ENCODE measurements at regions not wholly inside any gene's neighbourhood (a gene's known extent, or its start where the extent isn't known, plus 50 kb on each side); places are given as distances from the start of the nearest gene placed in this dataset.

DNA sequence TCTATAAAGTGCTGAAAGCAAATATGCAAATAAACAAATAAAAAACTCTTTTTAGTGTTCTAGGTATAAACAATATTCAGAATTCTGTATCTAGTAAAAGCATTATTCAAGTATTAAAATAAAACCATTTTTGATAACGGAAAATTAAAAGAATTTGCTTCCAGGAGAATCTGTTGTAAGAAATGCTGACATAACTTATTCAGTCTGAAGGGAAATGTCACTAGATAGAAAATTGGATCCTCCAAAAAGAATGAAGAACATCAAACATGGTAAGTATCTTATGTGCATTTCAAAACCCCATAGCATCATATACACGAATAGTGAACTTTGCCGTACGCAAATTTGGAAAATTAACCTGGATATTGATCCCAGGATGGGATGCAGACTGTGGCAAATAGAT lies 506.7 kb downstream of the GLRX3 start:
- no peak overlapping the region for H3K4me3 ChIP-seq (replicated peaks in 1 of 2; ENCODE audit: low read depth in 2 of 2, low read length in 2 of 2)
- DNase-seq (ENCODE audit: low read depth in 2 of 2) = no peak
- TF ChIP-seq, protein P1, sequence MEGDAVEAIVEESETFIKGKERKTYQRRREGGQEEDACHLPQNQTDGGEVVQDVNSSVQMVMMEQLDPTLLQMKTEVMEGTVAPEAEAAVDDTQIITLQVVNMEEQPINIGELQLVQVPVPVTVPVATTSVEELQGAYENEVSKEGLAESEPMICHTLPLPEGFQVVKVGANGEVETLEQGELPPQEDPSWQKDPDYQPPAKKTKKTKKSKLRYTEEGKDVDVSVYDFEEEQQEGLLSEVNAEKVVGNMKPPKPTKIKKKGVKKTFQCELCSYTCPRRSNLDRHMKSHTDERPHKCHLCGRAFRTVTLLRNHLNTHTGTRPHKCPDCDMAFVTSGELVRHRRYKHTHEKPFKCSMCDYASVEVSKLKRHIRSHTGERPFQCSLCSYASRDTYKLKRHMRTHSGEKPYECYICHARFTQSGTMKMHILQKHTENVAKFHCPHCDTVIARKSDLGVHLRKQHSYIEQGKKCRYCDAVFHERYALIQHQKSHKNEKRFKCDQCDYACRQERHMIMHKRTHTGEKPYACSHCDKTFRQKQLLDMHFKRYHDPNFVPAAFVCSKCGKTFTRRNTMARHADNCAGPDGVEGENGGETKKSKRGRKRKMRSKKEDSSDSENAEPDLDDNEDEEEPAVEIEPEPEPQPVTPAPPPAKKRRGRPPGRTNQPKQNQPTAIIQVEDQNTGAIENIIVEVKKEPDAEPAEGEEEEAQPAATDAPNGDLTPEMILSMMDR (IDR thresholded peaks at IDR 0.05; ENCODE audit: low read depth, low read length) = no peak

DNA sequence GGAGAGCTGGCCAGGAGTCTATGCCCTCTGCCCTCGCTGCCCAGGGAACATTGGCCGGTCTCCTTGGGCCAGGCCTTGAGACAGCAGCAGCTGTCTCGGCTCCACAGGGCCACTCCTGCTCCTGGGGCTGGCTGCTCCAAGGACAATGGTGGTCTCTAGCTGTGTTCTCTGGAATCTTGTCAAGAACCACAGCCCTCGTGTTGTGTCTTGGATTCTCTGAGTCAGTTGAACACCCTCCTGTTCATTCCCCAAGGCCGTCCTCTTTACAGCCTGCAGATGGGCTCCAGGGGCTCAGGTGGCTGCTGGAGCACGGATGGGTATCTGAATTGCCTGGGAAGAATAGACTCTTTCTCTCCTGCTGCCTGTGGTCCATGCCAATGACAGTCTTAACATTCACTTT lies 511.1 kb downstream of the GLRX3 start:
- H3K4me3 ChIP-seq (replicated peaks in 1 of 2; ENCODE audit: low read depth in 2 of 2, low read length in 2 of 2) = no peak overlapping the region
- DNase-seq (ENCODE audit: low read depth in 2 of 2) = no peak
- TF ChIP-seq, protein P1 (IDR thresholded peaks at IDR 0.05; ENCODE audit: low read depth, low read length) = no peak

DNA sequence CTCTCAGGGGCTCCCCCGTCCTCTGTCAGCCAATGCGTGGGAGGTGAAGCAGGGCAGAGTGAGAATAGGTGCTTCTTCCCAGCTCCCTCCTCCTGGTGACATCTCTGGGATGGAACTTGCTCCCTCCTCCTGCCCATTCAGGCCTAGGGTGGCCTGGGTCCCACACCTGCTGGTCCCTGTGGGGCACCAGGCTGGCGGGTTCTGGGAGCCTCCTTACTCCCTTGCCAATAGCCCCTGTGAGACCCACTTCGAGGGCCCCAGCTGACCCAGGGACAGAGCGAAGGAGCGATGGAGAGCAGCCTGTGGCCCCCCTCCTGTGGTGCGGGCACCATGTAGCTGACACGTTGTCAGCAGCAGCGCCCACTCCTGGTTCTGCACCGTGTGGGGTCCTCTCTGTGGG lies 512.6 kb downstream of the GLRX3 start:
- no peak for DNase-seq (ENCODE audit: low read depth in 2 of 2)
- TF ChIP-seq, protein P1 (IDR thresholded peaks at IDR 0.05; ENCODE audit: low read depth, low read length) = no peak
- H3K4me3 ChIP-seq (replicated peaks in 1 of 2; ENCODE audit: low read depth in 2 of 2, low read length in 2 of 2) = no peak overlapping the region

DNA sequence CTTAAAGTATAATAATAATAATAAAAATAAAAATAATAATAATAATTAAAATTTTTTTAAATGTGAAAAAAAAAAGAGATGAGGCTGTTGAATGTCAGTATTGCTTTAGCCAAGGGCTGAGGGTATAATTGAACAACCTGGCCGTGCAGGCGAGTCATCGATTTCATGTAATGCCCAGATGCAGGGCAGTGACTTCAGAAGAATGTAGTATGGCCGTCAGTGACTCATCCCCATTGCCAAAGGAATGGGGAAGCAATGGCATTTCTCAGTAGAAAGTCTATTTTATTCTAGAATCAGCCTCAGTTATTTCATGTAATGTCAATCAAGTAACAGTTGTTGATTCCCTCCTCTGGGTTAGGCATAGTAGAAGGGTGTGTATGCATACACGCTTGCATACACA lies 516.4 kb downstream of the GLRX3 start:
- TF ChIP-seq, protein P1 (IDR thresholded peaks at IDR 0.05; ENCODE audit: low read depth, low read length) = no peak
- H3K4me3 ChIP-seq (replicated peaks in 1 of 2; ENCODE audit: low read depth in 2 of 2, low read length in 2 of 2) = no peak overlapping the region
- DNase-seq (ENCODE audit: low read depth in 2 of 2) = no peak

DNA sequence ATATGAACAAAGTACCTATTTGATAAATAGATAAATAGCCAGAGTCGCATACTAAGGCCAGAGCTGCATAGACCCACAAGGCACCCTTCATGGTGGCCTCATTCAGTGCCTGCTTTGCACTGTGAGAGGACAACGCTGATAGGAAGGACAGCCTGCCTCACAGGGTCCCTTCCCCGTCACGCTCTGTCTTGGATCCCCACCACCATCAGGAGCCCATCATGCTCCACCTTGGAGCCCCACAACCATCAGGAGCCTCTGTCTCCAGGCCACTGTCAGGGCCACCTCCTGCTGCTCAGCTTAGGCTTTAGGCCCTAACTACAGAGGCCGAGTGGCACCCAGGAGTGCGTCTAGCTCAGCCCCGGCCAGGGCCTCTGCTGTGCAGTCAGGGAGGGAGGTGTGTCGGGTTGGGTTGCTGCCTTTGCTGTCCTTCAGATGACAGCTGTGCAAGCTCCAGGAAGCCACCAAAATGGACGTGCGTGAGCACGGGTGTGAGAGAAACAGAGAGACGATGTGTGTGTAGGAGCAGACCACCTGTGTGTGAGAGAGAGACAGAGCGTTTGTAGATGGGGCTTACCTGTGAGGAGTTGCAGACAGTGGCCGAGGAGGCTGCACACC lies 516.9 kb downstream of the GLRX3 start:
- TF ChIP-seq, protein P1 (IDR thresholded peaks at IDR 0.05; ENCODE audit: low read depth, low read length) = no peak
- H3K4me3 ChIP-seq (replicated peaks in 1 of 2; ENCODE audit: low read depth in 2 of 2, low read length in 2 of 2) = no peak overlapping the region
- no peak for DNase-seq (ENCODE audit: low read depth in 2 of 2)

DNA sequence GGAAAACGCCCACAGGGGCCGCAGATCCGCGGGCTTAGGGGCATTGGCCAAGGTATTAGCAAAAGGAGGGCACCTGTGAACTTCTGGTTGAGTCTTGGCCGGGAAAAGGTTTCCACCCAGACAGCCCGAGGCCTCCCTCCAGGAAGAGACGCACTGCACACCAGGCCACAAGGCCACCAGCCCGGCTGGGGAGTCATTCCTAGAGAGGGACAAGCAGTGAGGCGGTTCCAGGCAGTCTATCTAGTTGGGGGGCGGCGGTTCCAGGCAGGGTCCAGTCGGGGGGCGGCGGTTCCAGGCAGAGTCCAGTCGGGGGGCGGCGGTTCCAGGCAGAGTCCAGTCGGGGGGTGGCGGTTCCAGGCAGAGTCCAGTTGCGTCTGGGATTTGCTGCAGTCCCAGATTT lies 518.5 kb downstream of the GLRX3 start:
- TF ChIP-seq, protein P1 (IDR thresholded peaks at IDR 0.05; ENCODE audit: low read depth, low read length) = no peak

More for the DNA sequence above, 518.5 kb downstream of the GLRX3 start:
- no peak for DNase-seq (ENCODE audit: low read depth in 2 of 2)
- H3K4me3 ChIP-seq (replicated peaks in 1 of 2; ENCODE audit: low read depth in 2 of 2, low read length in 2 of 2) = no peak overlapping the region
